GM23338 (cell line): ENCODE measurements at regions not wholly inside any gene's neighbourhood (a gene's known extent, or its start where the extent isn't known, plus 50 kb on each side); places are given as distances from the start of the nearest gene placed in this dataset.

ENCODE experiments used
- CREB1 ChIP-seq: fragments of 250-450 bp; sonication (Bioruptor Pico); IDR thresholded peaks from 2 replicates; pipeline ENCODE4 v1.5.0; 2020; ENCODE audit warnings: low read depth, mild to moderate bottlenecking, moderate library complexity
- EZH2 ChIP-seq: fragments of 200-600 bp; sonication (generic); IDR thresholded peaks from one replicate; pipeline ENCODE4 v1.8.0; 2017; ENCODE audit warnings: antibody characterized with exemption, mild to moderate bottlenecking, low read depth; ENCODE audit not compliant: unreplicated experiment
- EZH2phosphoT487 ChIP-seq: fragments of 200-600 bp; sonication (generic); IDR thresholded peaks from one replicate; pipeline ENCODE4 v1.8.1; 2018; ENCODE audit warnings: antibody characterized with exemption; ENCODE audit not compliant: unreplicated experiment
- JUNB ChIP-seq: IDR thresholded peaks from one replicate; pipeline ENCODE4 v1.6.1; 2016; ENCODE audit warnings: antibody characterized with exemption; ENCODE audit not compliant: unreplicated experiment
- NANOG ChIP-seq: IDR thresholded peaks from 2 replicates; pipeline ENCODE4 v1.6.1; 2016; ENCODE audit warnings: antibody characterized with exemption, borderline replicate concordance
- POLR2AphosphoS5 ChIP-seq: IDR thresholded peaks from 2 replicates; pipeline ENCODE4 v1.6.1; 2016; ENCODE audit warnings: antibody characterized with exemption, low read depth
- TF ChIP-seq, protein P1 (sequence below), 2 experiments: fragments of 200-600 bp in 1 of 2; sonication (generic) in 1 of 2; conservative IDR thresholded peaks; 2 replicates each; pipeline versions ENCODE4 v1.5.1 to v1.6.1; 2016 to 2017; ENCODE audit warnings: antibody characterized with exemption in 2 of 2, low read depth in 2 of 2, mild to moderate bottlenecking in 2 of 2, moderate library complexity in 1 of 2
- TF ChIP-seq, protein P2 (sequence below): IDR thresholded peaks from one replicate; pipeline ENCODE4 v1.6.1; 2018; ENCODE audit warnings: antibody characterized with exemption; ENCODE audit not compliant: unreplicated experiment

- no peak for TF ChIP-seq EZH2
- TF ChIP-seq POLR2AphosphoS5: no peak
- TF ChIP-seq, protein P1, sequence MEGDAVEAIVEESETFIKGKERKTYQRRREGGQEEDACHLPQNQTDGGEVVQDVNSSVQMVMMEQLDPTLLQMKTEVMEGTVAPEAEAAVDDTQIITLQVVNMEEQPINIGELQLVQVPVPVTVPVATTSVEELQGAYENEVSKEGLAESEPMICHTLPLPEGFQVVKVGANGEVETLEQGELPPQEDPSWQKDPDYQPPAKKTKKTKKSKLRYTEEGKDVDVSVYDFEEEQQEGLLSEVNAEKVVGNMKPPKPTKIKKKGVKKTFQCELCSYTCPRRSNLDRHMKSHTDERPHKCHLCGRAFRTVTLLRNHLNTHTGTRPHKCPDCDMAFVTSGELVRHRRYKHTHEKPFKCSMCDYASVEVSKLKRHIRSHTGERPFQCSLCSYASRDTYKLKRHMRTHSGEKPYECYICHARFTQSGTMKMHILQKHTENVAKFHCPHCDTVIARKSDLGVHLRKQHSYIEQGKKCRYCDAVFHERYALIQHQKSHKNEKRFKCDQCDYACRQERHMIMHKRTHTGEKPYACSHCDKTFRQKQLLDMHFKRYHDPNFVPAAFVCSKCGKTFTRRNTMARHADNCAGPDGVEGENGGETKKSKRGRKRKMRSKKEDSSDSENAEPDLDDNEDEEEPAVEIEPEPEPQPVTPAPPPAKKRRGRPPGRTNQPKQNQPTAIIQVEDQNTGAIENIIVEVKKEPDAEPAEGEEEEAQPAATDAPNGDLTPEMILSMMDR (conservative IDR thresholded peaks at IDR 0.05; ENCODE audit: low read depth in 2 of 2): peak; percentile 36 to 37
- no peak for TF ChIP-seq NANOG
- TF ChIP-seq CREB1 (CRISPR knock-in tag): no peak
- TF ChIP-seq EZH2phosphoT487: no peak
- TF ChIP-seq, protein P2, sequence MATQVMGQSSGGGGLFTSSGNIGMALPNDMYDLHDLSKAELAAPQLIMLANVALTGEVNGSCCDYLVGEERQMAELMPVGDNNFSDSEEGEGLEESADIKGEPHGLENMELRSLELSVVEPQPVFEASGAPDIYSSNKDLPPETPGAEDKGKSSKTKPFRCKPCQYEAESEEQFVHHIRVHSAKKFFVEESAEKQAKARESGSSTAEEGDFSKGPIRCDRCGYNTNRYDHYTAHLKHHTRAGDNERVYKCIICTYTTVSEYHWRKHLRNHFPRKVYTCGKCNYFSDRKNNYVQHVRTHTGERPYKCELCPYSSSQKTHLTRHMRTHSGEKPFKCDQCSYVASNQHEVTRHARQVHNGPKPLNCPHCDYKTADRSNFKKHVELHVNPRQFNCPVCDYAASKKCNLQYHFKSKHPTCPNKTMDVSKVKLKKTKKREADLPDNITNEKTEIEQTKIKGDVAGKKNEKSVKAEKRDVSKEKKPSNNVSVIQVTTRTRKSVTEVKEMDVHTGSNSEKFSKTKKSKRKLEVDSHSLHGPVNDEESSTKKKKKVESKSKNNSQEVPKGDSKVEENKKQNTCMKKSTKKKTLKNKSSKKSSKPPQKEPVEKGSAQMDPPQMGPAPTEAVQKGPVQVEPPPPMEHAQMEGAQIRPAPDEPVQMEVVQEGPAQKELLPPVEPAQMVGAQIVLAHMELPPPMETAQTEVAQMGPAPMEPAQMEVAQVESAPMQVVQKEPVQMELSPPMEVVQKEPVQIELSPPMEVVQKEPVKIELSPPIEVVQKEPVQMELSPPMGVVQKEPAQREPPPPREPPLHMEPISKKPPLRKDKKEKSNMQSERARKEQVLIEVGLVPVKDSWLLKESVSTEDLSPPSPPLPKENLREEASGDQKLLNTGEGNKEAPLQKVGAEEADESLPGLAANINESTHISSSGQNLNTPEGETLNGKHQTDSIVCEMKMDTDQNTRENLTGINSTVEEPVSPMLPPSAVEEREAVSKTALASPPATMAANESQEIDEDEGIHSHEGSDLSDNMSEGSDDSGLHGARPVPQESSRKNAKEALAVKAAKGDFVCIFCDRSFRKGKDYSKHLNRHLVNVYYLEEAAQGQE: no peak
- TF ChIP-seq JUNB: no peak
Measured at GRCh38 chrX:129158505-129158904, 364.8 kb downstream of the SMARCA1 start.
